OCI-LY7 (cell line): ENCODE measurements at regions not wholly inside any gene's neighbourhood (a gene's known extent, or its start where the extent isn't known, plus 50 kb on each side); places are given as distances from the start of the nearest gene placed in this dataset.

Source experiments
- BruUV-seq: library from RNA; stranded (reverse); fragments of 400-500 nt; replicated peaks from 2 replicates; lab custom pipeline; 2021; lab: Mats Ljungman, UMichigan
- CTCF ChIA-PET: fragments of 300-600 bp; sonication (Branson Sonifier 250); formaldehyde crosslinking; loops from one replicate; lab custom pipeline; 2022; ENCODE audit warnings: antibody characterized with exemption; ENCODE audit not compliant: unreplicated experiment; lab: Charles Lee
- POLR2A ChIA-PET: fragments of 300-600 bp; sonication (Branson Sonifier 250); formaldehyde crosslinking; loops from one replicate; lab custom pipeline; 2022; ENCODE audit warnings: antibody characterized with exemption; lab: Charles Lee
- DNase-seq: peaks from one replicate; pipeline ENCODE4 v3.0.0-alpha.2; 2015; ENCODE audit warnings: low spot score
- H2AFZ ChIP-seq: fragments of 200-600 bp; sonication (generic), shearing (Covaris generic); 2 replicates; pipeline ENCODE4 v1.6.1; 2014; ENCODE audit warnings: mild to moderate bottlenecking, antibody characterized with exemption, low read length, moderate library complexity
- H3K27ac ChIP-seq: fragments of 200-600 bp; sonication (generic); 2 replicates; pipeline ENCODE4 v1.5.1; 2014; ENCODE audit warnings: mixed run types, low read depth, mild to moderate bottlenecking, moderate library complexity, low read length, inconsistent platforms; ENCODE audit not compliant: poor library complexity, severe bottlenecking
- H3K36me3 ChIP-seq: fragments of 200-600 bp; sonication (generic); 2 replicates; pipeline ENCODE4 v1.6.1; 2014; ENCODE audit warnings: mild to moderate bottlenecking, antibody characterized with exemption, low read length, moderate library complexity, mixed read lengths; ENCODE audit not compliant: insufficient read depth
- H3K4me1 ChIP-seq: fragments of 200-600 bp; sonication (generic); 2 replicates; pipeline ENCODE4 v1.5.1; 2014; ENCODE audit warnings: mild to moderate bottlenecking, low read length; ENCODE audit not compliant: insufficient read depth, poor library complexity, severe bottlenecking
- H3K4me2 ChIP-seq: fragments of 200-600 bp; sonication (generic); 2 replicates; pipeline ENCODE4 v1.6.1; 2014; ENCODE audit warnings: mild to moderate bottlenecking, low read length
- H3K4me3 ChIP-seq: fragments of 200-600 bp; sonication (generic); 2 replicates; pipeline ENCODE4 v1.5.1; 2014; ENCODE audit warnings: mild to moderate bottlenecking, low read depth, low read length; ENCODE audit not compliant: poor library complexity, severe bottlenecking
- H3K79me2 ChIP-seq: fragments of 200-600 bp; sonication (generic); 2 replicates; pipeline ENCODE4 v1.6.1; 2016; ENCODE audit warnings: low read depth, mild to moderate bottlenecking, low read length, moderate library complexity, mixed read lengths; ENCODE audit not compliant: insufficient read depth
- H3K9me2 ChIP-seq: fragments of 200-600 bp; sonication (generic); 2 replicates; pipeline ENCODE4 v1.6.1; 2016; ENCODE audit warnings: mild to moderate bottlenecking, low read length, mixed read lengths; ENCODE audit not compliant: insufficient read depth
- H3K9me3 ChIP-seq: fragments of 200-600 bp; sonication (generic); 2 replicates; pipeline ENCODE4 v1.6.1; 2014; ENCODE audit warnings: mild to moderate bottlenecking, mixed run types, low read length, mixed read lengths
- H4K20me1 ChIP-seq: fragments of 200-600 bp; sonication (generic); 2 replicates; pipeline ENCODE4 v1.6.1; 2014; ENCODE audit warnings: mild to moderate bottlenecking, antibody characterized with exemption, low read length, moderate library complexity, mixed read lengths; ENCODE audit not compliant: insufficient read depth
- EZH2phosphoT487 ChIP-seq: fragments of 200-600 bp; sonication (generic); IDR thresholded peaks from 2 replicates; pipeline ENCODE4 v1.6.1; 2018; ENCODE audit warnings: low read depth, borderline replicate concordance, mild to moderate bottlenecking, mixed run types, antibody characterized with exemption, low read length, moderate library complexity, mixed read lengths
- intact Hi-C: fragments of 100-400 bp; cut with micrococcal nuclease; formaldehyde crosslinking; loops from one replicate; pipeline ENCODE4 v1.10.0; 2022; ENCODE audit not compliant: unreplicated experiment
- TF ChIP-seq, protein P1 (sequence below): fragments of 200-600 bp; sonication (generic); conservative IDR thresholded peaks from 2 replicates; pipeline ENCODE4 v1.5.1; 2014; ENCODE audit warnings: mild to moderate bottlenecking, antibody characterized with exemption, low read length, moderate library complexity, mixed read lengths

GRCh38 chr21:27298465-27298864, 331.6 kb upstream of the ADAMTS5 start:
- Histone ChIP-seq H3K9me2 (no peaks in the 10 kb centered on the region), H2AFZ (no peak overlapping the region), H3K4me1 (no peaks in the 10 kb centered on the region), H3K4me3 (no peak overlapping the region), H3K4me2 (no peak overlapping the region), H4K20me1 (no peaks in the 10 kb centered on the region), H3K9me3 (0 out of 2 replicates have a peak, but pooled peaks cover 5% of the 10 kb centered on the region), H3K36me3 (no peaks in the 10 kb centered on the region), H3K27ac (no peak overlapping the region), H3K79me2 (no peaks in the 10 kb centered on the region)
- no TSS peak for BruUV-seq
- no peak for DNase-seq
- POLR2A ChIA-PET = interaction anchor here (0.6 kb wide), 2 partner anchors 14 to 139 kb away, joined by 3 to 4 read pairs; no protein-coding TSS in a partner anchor
- intact Hi-C loops = no loop called here
- TF ChIP-seq, protein P1, sequence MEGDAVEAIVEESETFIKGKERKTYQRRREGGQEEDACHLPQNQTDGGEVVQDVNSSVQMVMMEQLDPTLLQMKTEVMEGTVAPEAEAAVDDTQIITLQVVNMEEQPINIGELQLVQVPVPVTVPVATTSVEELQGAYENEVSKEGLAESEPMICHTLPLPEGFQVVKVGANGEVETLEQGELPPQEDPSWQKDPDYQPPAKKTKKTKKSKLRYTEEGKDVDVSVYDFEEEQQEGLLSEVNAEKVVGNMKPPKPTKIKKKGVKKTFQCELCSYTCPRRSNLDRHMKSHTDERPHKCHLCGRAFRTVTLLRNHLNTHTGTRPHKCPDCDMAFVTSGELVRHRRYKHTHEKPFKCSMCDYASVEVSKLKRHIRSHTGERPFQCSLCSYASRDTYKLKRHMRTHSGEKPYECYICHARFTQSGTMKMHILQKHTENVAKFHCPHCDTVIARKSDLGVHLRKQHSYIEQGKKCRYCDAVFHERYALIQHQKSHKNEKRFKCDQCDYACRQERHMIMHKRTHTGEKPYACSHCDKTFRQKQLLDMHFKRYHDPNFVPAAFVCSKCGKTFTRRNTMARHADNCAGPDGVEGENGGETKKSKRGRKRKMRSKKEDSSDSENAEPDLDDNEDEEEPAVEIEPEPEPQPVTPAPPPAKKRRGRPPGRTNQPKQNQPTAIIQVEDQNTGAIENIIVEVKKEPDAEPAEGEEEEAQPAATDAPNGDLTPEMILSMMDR = no peak
- no peak for TF ChIP-seq EZH2phosphoT487
- CTCF ChIA-PET = no interaction called here

- Histone ChIP-seq H2AFZ (no peak overlapping the region), H3K79me2 (no peaks in the 10 kb centered on the region), H3K9me3 (peaks cover 5% of the 10 kb centered on the region; the same call in 1 of the 2 replicates), H3K4me2 (no peak overlapping the region), H3K27ac (no peak overlapping the region), H3K9me2 (no peaks in the 10 kb centered on the region), H4K20me1 (no peaks in the 10 kb centered on the region), H3K4me1 (no peaks in the 10 kb centered on the region), H3K4me3 (no peak overlapping the region), H3K36me3 (no peaks in the 10 kb centered on the region)
- no peak for DNase-seq
- intact Hi-C loops = no loop called here
- TF ChIP-seq EZH2phosphoT487 = no peak
- TF ChIP-seq, protein P1 = no peak
- BruUV-seq = no TSS peak
- CTCF ChIA-PET = no interaction called here
- POLR2A ChIA-PET = interaction anchor here (0.6 kb wide), 1 partner anchor 43 kb away, joined by 4 read pairs; no protein-coding TSS in a partner anchor
Measured at GRCh38 chr21:27293239-27293638, 326.4 kb upstream of the ADAMTS5 start.

- Histone ChIP-seq H3K79me2 (no peaks in the 10 kb centered on the region), H3K4me1 (no peaks in the 10 kb centered on the region), H3K9me3 (peaks cover 5% of the 10 kb centered on the region; the same call in 1 of the 2 replicates), H2AFZ (no peak overlapping the region), H3K4me3 (no peak overlapping the region), H4K20me1 (no peaks in the 10 kb centered on the region), H3K36me3 (no peaks in the 10 kb centered on the region), H3K9me2 (no peaks in the 10 kb centered on the region), H3K27ac (no peak overlapping the region), H3K4me2 (no peak overlapping the region)
- CTCF ChIA-PET = no interaction called here
- intact Hi-C loops = no loop called here
- no peak for DNase-seq
- POLR2A ChIA-PET = no interaction called here
- TF ChIP-seq, protein P1 = no peak
- TF ChIP-seq EZH2phosphoT487 = no peak
- BruUV-seq = no TSS peak
Measured at GRCh38 chr21:27292783-27293182, 325.9 kb upstream of the ADAMTS5 start.
